MCF 10A (cell line): ENCODE measurements at regions not wholly inside any gene's neighbourhood (a gene's known extent, or its start where the extent isn't known, plus 50 kb on each side); places are given as distances from the start of the nearest gene placed in this dataset.

Experiments used
- BruUV-seq: library from RNA; stranded (reverse); fragments of 400-500 nt; replicated peaks from 2 replicates; lab custom pipeline; 2021; lab: Mats Ljungman, UMichigan
- CTCF ChIA-PET: fragments of 300-600 bp; sonication (Branson Sonifier 250); formaldehyde crosslinking; extraction: SDS; loops from one replicate; lab custom pipeline; 2021; ENCODE audit warnings: antibody characterized with exemption, inconsistent platforms; lab: Yijun Ruan, JAX
- POLR2A ChIA-PET: fragments of 300-600, 350-650 bp; sonication (Branson Sonifier 250); formaldehyde crosslinking; extraction: SDS; loops from one replicate; lab custom pipeline; 2020; ENCODE audit warnings: antibody characterized with exemption, inconsistent platforms; lab: Yijun Ruan, JAX
- DNase-seq: peaks from one replicate; pipeline ENCODE4 v3.0.0-alpha.2; 2018; ENCODE audit not compliant: unreplicated experiment
- H3K27ac Mint-ChIP-seq: one replicate; pipeline ENCODE4 v1.8.0; 2022; ENCODE audit warnings: mild to moderate bottlenecking, low read depth, mixed read lengths; ENCODE audit not compliant: unreplicated experiment
- H3K27me3 Mint-ChIP-seq: one replicate; pipeline ENCODE4 v1.8.0; 2022; ENCODE audit warnings: mixed read lengths; ENCODE audit not compliant: insufficient read depth, unreplicated experiment
- H3K36me3 Mint-ChIP-seq: one replicate; pipeline ENCODE4 v1.8.0; 2022; ENCODE audit warnings: mild to moderate bottlenecking, moderate library complexity, mixed read lengths; ENCODE audit not compliant: insufficient read depth, unreplicated experiment
- H3K4me1 Mint-ChIP-seq: one replicate; pipeline ENCODE4 v1.8.0; 2022; ENCODE audit warnings: mixed read lengths; ENCODE audit not compliant: insufficient read depth, unreplicated experiment
- H3K4me3 Mint-ChIP-seq: one replicate; pipeline ENCODE4 v1.8.0; 2022; ENCODE audit warnings: mild to moderate bottlenecking, moderate library complexity, mixed read lengths; ENCODE audit not compliant: unreplicated experiment
- H3K9me3 Mint-ChIP-seq: one replicate; pipeline ENCODE4 v1.8.0; 2022; ENCODE audit warnings: mixed read lengths; ENCODE audit not compliant: unreplicated experiment
- intact Hi-C: fragments of 100-400 bp; cut with micrococcal nuclease; formaldehyde crosslinking; loops from 2 replicates; pipeline ENCODE4 v1.14.1; 2022
- TF ChIP-seq, protein P1 (sequence below): fragments of 200-600 bp; IDR thresholded peaks from one replicate; pipeline ENCODE4 v1.8.0; 2022; ENCODE audit warnings: antibody characterized with exemption, mild to moderate bottlenecking; ENCODE audit not compliant: unreplicated experiment

DNA sequence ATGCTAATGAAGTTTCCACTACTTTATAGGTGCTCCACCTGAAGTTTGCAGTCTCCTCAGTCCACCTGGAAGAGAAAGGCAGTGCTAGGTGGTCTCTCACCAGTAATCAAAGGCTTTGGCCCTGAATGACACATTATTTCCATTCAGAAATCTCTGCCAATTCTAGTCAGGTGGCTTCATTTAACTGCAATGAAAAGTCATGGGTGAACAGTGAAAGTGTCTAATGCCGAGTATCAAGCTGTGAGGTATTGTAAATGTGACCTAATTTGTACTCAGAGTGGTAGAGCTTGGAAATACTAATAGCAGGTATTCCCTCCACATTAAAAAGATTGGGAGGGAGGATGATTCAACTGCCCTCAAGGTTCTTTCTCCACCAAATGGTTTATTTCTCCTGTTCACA lies 220.9 kb upstream of the LRFN5 start:
- no peak for DNase-seq
- ChIA-PET CTCF (no interaction called here), POLR2A (no interaction called here)
- no peaks in the 10 kb centered on the region for H3K9me3 Mint-ChIP-seq
- H3K27me3 Mint-ChIP-seq, result peaks cover 55% of the 10 kb centered on the region
- intact Hi-C loops, result no loop called here
- no peak overlapping the region for H3K4me3 Mint-ChIP-seq
- H3K4me1 Mint-ChIP-seq, result no peaks in the 10 kb centered on the region
- no peaks in the 10 kb centered on the region for H3K36me3 Mint-ChIP-seq
- TF ChIP-seq, protein P1, sequence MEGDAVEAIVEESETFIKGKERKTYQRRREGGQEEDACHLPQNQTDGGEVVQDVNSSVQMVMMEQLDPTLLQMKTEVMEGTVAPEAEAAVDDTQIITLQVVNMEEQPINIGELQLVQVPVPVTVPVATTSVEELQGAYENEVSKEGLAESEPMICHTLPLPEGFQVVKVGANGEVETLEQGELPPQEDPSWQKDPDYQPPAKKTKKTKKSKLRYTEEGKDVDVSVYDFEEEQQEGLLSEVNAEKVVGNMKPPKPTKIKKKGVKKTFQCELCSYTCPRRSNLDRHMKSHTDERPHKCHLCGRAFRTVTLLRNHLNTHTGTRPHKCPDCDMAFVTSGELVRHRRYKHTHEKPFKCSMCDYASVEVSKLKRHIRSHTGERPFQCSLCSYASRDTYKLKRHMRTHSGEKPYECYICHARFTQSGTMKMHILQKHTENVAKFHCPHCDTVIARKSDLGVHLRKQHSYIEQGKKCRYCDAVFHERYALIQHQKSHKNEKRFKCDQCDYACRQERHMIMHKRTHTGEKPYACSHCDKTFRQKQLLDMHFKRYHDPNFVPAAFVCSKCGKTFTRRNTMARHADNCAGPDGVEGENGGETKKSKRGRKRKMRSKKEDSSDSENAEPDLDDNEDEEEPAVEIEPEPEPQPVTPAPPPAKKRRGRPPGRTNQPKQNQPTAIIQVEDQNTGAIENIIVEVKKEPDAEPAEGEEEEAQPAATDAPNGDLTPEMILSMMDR, result no peak
- no TSS peak for BruUV-seq
- no peak overlapping the region for H3K27ac Mint-ChIP-seq

- TF ChIP-seq, protein P1, result no peak
- DNase-seq, result no peak
- CTCF ChIA-PET, result interaction anchor here (0.6 kb wide), 1 partner anchor 1394 kb away, joined by 3 read pairs; no protein-coding TSS in a partner anchor
- Mint-ChIP-seq H3K27me3 (peaks cover 57% of the 10 kb centered on the region), H3K4me1 (no peaks in the 10 kb centered on the region), H3K27ac (no peak overlapping the region), H3K4me3 (no peak overlapping the region), H3K9me3 (no peaks in the 10 kb centered on the region), H3K36me3 (no peaks in the 10 kb centered on the region)
- BruUV-seq, result no TSS peak
- intact Hi-C loops, result no loop called here
- POLR2A ChIA-PET, result no interaction called here
These were observed 226.7 kb upstream of the LRFN5 start for GRCh38 chr14:41380017-41380416.

GRCh38 chr14:41378526-41378925 lies 228.2 kb upstream of the LRFN5 start:
- intact Hi-C loops, result no loop called here
- H3K36me3 Mint-ChIP-seq, result no peaks in the 10 kb centered on the region
- TF ChIP-seq, protein P1, result no peak
- POLR2A ChIA-PET, result no interaction called here
- no peaks in the 10 kb centered on the region for H3K4me1 Mint-ChIP-seq
- no peak overlapping the region for H3K27ac Mint-ChIP-seq
- H3K9me3 Mint-ChIP-seq, result no peaks in the 10 kb centered on the region
- H3K27me3 Mint-ChIP-seq, result peaks cover 61% of the 10 kb centered on the region
- no TSS peak for BruUV-seq
- CTCF ChIA-PET, result no interaction called here
- DNase-seq, result no peak
- no peak overlapping the region for H3K4me3 Mint-ChIP-seq

- Mint-ChIP-seq H3K36me3 (no peaks in the 10 kb centered on the region), H3K4me1 (no peaks in the 10 kb centered on the region), H3K27me3 (peaks cover 58% of the 10 kb centered on the region), H3K4me3 (no peak overlapping the region), H3K27ac (no peak overlapping the region), H3K9me3 (no peaks in the 10 kb centered on the region)
- DNase-seq, result no peak
- ChIA-PET POLR2A (no interaction called here), CTCF (interaction anchor here (0.7 kb wide), 1 partner anchor 212 kb away, joined by 3 read pairs; no protein-coding TSS in a partner anchor)
- intact Hi-C loops, result no loop called here
- BruUV-seq, result no TSS peak
- TF ChIP-seq, protein P1, result no peak
These were observed 228.7 kb upstream of the LRFN5 start for GRCh38 chr14:41377932-41378331.
